NCI-H1048 (cell line): ENCODE measurements at regions not wholly inside any gene's neighbourhood (a gene's known extent, or its start where the extent isn't known, plus 50 kb on each side); places are given as distances from the start of the nearest gene placed in this dataset.
A peak's percentile ranks its signal among the peaks of the same experiment; 100 is the strongest.

Experiments
- DNase-seq: peaks from one replicate; lab custom pipeline; 2025; lab: John Stamatoyannopoulos, UW

DNA sequence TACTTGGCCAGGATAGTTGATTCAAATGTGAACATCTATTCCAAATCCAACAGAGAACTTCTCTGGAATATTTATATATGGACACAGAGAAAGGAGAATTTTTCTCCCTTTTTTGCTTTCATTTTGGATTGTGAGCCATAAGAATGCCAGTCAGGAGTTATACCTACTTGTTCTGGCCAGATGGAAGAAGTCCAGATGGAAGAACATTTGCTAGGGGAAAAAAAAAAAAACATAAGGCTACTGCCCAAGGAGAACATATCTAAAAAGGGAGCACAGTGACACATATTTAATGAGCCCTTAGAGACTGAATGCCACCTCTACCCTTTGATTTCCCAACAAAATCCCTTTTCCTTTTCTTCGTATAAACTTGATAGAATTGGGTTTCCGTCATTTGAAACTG lies 61.7 kb upstream of the PPP2R2B start:
- no peak for DNase-seq

DNA sequence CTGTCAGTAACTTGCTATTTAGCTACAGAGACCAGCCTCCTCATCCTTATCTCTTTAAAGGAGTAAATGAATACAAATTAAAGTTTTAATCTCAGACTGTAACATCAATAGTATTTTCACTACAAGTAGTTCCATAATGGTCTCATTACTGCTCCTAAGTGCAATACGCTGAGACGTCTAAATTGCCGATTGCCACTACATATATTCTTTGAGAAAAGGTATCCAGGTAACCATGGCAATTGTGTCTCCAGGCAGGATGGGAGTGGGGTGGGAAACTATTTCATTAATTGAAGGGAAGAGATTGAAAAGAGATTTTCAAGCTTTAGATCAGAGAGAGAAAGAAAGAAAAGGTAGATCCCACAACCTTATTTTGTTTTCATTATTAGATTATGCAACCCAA lies 65.5 kb upstream of the PPP2R2B start:
- DNase-seq, result no peak

DNA sequence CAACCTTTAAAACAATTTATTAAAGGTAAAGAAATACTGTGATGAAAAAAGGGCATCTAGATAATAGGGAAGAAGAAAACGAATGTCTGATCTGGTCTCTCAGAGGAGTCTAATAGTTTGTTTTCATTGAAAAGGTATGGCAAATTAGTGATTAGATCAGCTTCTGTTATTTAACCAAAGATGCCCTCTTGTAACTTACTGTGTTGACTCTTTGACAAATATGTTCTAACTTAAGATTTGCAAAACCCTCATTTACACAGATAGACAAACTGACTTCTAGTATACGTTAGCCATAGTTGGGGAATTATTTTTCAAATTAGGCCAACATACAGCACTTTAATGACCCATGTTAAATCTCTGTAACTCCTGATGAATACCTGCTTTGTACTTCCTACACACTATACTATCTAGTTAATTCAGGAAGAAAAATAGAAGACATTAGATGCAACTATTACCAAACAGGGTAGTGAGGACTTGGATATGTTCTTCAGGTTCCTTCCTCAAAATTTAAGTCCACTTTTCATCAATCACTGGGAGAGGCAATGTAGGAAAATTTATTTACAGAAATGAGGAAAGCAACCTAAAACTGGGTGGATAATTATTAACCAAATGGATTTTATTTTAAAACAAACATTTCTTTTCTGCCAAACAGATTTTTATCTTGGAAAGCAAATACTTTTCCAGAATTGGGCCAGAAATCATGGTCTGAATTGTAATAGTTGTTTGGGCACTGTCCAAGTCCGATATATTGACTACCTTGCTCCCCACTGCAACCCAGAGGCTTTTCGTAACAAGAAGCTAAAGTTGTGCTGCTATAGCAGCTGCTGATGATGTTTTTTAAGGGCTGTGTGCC lies 66.4 kb upstream of the PPP2R2B start:
- no peak for DNase-seq

DNA sequence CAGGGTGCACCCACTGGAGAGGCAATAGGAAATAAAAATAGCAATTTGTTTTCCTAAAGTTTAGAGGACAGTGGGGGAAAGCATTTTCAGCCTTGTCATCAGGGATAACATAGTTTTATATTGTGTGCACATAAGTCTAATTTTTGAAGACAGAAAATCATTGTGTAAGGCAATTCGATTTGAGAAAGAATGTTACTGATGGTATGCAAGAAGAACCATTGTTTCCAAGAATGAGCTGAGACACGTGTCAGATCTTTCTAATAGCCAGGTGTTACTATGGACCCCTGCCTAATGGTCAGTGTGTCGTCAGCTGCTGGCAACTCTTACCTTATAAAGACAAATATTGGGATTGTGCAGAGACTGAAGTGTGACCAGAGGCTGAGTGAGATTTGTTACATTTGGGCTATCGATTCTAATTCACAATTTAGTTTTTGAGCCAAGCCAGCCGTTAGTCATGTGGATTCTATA lies 67.1 kb upstream of the PPP2R2B start:
- no peak for DNase-seq

DNA sequence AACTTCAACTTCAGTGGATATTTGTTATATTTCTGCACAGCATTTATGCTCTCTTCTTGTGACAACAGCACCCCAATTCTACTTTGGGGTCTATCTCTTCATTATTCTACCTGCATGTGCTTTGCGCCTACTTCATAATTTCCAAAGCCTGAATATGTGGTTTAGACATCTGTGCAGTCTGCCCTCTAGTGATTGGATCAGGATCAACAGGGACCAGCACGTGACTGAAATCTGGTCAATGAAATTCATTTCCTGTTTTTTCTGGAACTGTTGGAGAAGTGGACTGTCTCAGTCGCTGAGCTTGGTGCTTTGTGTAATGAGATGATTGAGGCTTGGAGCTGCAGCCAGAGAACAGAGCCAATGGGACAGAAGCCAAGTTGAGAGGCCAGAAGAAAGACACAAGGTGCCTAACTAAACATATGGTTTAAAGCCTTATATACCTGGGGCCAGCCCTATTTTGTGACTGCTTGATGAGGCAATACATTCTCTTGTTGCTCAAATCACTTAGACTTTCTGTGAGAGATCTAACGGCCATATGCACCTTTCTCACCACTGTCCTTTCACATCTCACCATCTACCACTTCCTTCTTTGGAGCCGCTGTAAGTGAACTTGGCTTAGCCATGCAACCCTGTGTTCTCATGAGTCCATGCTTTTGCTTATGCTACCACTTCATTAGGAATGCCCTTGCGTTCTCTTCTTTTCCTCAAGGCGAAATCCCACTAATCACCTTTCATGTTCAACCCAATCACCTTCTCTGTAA lies 68.8 kb upstream of the PPP2R2B start:
- DNase-seq, result no peak

DNA sequence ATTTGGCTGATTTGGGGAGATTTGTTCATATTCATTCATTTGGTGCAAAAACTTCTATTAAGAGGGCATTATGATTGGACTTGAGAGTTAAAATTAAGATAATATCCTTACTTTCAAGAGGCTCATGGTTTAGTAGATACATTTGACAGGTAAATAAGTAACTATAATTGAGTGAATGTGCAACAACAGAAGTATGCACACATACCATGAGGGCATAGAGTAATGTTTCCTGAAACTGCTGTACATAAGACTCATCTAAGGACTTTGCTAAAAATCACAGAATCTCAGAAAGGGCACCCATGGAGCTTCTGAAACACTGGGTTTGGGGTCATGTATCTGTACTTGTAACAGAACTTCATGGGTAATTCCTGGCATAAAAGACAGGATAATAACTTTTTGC lies 70.1 kb upstream of the PPP2R2B start:
- DNase-seq, result no peak

DNA sequence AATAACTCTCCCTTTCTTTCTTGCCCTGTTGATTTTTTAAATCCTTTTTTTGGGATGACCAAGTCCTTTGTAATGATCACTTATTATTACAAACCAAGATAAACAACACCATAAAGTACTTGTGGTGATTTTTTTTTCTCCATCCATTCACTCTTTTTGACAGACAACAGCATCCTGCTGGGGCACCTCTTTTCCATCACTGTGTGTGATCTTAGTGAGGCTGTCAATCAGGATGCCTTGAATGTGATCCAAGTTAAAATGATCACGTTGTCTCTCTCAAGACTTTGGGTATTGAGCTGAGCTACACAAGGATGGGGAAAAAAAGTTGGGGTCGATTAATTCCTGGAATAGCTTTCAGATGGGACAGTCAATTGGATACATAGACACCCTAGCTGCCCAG lies 73.6 kb upstream of the PPP2R2B start:
- no peak for DNase-seq

DNA sequence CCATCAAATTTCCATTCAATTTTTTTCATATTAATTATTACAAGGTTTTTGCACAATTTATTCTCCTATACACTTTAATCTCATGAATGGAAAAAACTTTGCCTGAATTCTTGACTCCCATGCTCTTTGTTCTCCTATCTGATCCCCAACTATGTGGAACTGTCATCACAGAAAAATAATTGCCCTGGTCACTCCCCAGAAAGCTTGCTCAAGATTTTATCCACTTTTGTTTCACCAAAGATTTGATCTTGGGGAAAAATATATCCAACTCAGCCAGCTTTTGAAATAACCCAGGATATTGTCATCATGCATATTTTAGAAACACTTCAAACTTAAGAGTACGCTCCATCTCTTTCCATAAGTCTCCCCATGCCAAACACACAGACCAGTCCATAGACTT lies 77.7 kb upstream of the PPP2R2B start:
- no peak for DNase-seq

DNA sequence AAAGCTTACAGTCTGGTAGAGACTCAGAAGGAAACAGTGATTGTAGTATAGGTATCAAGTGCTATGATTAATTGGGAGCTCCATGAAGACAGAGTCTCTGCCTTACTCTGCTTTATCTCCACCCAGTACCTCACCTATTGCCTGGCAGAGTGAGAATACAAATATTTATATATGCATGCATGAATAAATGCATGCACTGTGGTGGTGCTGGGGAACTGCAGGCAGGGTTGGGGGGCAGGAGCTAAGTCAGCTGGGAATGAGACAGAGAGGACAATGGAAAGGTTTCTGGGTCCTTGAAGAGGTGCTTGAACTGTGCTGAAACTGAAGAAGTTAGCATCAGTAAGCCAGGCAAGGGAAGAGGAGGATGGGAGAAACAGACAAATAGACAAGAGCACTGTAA lies 80.8 kb upstream of the PPP2R2B start:
- no peak for DNase-seq

DNA sequence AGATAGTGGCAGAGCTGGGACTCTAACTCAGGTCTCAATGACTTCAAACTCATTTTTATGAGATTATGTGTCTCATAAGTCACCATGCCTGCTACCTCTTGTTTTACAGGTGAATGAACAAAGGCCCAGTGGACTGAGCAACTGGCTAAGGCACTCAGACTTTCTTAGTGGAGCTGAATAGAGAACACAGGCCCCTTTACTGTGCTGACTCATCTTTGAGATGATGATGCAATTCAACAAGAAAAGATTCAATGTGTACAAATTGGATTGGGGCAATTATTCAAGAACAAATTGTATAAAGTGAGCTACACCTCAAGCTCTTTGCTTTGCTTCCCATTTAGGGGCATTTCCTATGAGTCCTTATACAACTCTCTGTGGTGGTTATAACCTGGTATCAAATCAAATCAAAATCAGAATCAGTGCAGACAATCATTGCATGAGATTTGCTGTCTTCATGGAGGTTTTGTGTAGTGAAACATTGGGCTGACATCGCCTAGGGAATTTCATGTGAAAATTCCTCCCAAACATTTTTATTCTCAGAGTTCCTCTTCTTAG lies 84.3 kb upstream of the PPP2R2B start:
- no peak for DNase-seq

DNA sequence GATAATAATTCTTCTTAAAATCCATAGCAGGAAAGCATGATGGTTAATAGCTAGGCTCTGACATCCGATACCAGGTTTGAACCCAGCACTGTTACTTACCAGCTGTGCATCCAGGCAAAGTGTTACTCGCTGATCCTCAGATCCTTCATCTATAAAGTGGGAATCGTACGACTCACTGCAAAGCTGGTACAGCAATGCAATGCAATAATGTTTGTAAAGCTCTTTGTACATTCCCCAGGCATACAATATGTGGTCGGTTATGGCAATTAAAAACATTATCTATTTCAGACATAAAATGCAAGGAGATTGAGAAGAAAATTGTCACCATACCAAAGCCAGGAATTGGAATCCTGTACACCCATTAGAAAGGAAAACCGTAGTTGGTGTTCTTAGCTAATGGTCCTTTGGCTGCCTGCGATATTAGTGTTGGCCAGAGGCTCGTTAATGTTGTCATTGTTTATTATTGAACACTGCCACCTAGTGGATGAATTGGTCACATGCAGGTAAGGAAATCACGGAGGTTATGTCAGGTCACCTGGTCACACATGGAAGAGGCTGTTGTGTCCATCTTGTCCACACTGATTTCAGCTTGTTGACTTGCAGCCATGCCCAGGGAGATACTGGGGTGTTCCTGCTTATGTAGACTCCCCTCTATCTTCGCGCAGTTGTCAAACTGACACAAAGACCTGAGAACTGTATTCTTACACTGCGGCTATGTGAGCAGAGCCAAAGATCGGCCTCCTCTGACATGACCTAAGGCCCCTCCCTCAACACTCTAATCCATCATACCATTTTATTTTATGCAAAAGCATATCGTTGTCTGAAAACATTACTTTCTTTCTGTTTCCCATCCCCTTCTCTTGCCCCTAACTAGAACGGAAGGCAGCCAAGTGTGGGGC lies 87.5 kb upstream of the PPP2R2B start:
- DNase-seq, result peak; percentile 35

DNA sequence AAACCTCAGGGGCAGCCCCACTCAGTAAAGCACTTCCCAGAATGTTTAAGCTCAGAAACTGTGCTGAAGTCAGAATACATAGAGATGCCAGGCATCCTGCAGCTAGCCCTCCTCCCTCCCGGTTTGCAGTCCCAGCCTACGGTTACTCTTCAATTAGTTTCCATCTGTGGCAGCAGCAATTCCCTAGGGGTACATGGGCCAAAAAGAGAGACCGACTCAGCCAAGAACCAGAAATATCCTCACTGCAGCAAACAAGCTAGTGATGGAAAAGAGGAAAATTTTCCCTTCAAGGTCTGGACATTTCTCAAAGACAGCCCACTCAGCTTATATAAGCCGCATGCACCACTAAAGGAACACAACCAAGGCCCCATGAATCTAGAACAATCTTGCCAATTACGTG lies 89.1 kb upstream of the PPP2R2B start:
- DNase-seq, result no peak

DNA sequence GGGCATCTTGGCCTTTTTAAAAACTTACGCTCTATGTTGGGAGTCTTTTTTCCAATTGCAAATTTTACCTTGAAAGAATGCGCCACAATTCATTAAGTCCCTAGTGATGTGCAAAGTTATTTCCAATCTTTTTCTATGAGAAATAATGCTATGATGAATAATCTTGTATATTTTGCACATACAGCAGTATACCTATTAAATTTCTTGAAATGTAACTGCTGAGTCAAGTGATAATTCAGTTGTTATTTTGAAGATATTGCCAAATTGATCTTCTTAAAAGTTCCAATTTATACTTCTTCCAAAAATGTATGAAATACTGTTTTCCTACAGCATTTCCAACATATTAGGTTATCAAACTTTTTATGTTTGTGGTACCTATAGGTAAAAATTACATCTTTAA lies 92.8 kb upstream of the PPP2R2B start:
- DNase-seq, result no peak

DNA sequence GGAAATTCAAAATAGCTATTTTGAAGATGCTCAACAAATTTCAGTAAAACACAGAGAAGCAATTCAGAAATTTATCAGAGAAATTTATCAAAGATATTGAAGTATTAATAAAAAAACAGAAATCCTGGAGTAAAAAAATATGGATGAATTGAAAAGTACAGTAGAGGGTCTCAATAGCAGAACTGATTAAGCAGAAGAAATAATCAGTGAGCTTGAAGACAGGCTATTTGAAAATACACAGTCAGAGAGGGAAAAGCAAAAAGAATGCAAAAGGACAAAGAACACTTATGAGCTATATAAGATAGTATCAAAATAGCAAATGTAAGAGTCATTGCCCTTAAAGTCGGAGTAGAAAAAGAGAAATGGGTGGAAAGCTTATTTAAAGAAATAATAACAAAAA lies 107.9 kb upstream of the PPP2R2B start:
- no peak for DNase-seq

DNA sequence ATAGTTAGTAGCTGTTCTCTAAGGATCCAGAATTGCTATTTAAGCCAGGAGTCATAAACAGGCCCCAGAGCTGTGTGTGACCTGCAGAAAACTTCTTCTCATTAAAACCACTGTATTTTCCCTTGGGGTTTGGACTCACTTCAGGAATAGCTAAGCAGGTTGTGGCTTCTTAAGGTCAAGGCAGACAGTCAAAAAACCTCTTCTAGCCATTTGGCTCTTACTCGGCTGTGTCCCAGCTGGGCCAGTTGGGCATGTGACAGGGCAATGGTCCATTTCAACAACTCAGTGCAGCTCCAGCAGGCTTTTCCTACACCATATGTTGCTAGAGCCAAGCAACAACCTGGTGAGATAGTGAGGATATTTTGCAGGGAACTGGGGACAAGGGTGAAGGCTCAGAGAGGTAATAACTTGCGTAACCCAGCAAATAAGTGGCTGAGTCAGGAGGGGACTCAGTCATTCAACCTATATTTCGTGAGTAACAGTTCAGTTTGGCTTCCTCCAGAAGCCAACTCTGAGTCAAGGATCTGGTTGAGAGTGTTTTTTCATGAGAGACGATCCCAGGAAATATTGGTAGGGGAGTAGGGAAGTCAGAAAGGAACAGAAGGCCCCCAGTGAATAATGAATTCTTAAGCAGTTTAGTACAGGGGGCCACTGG lies 115.4 kb upstream of the PPP2R2B start:
- no peak for DNase-seq

DNA sequence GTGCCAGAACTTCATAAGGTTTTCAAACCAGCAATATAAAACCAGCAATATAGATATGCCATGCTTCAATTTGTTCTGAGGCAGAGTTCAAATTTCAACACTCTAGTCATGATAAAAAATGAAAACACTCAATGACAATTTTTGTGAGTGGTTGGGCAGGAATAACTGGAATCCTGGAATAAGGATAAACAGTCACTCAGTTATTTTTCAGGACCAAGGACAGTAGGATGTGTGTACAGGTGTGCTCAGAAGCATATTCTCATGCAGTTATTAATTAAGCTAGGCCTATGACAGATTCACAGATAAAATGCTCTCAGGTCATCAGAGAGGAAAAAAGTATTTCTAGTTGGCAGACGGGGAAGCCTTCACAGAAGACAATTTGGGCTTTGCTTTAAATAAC lies 117.3 kb upstream of the PPP2R2B start:
- no peak for DNase-seq

DNA sequence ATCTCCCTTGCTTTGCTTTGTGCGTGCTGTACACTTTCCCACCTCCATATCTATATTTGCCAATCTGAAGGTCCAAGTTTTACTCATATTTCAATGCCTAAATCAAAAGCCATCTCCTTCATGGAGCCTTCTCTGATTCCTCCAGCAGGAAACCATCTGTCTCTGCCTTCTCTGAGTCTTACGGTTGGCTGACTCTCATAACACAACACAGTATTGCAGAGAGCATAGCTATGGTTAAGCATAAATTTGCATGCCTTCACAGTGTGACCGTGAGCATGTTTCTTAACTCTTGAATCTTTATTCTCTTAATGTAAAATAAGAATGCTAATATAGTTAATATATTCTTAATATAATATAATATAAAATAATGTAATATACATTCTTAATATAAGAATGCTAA lies 136.8 kb upstream of the PPP2R2B start:
- no peak for DNase-seq

DNA sequence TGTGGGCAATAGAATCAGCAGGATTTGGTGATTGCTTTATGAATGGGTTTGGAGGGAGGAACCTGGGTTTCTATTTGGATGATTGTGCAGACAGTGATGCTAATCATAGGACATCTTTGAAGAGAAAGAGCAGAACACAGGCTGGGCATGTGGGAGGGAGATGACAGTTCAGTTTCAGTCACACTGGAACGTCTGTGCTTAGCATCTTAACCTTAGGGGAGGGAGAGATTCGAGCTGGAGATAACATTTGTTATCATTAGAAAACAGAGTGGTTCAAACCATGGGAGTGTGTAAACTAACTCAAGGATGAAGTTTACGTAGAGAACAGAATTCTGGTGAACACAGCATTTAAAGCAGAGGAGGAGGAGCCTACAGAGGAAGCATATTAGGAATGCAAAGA lies 138.6 kb upstream of the PPP2R2B start:
- no peak for DNase-seq

DNA sequence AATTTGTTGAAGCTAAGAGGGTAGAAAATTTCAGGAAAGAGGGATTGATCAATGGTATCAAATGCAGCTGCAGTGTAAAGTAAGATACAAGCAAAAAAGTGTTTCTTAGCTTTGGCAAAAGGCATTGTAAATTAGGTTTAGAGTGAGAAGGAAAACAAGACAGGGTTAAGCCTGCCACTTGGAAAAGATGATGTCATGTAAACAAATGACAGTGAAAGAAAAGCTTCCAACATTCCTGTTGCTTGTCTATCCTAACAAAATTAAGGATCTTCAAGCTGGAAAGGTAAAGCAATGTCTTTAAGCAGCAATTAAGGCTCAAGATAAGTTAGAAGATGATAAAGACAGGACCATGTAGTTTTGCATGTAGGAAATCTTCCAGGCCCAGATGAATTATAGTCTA lies 139.1 kb upstream of the PPP2R2B start:
- no peak for DNase-seq

DNA sequence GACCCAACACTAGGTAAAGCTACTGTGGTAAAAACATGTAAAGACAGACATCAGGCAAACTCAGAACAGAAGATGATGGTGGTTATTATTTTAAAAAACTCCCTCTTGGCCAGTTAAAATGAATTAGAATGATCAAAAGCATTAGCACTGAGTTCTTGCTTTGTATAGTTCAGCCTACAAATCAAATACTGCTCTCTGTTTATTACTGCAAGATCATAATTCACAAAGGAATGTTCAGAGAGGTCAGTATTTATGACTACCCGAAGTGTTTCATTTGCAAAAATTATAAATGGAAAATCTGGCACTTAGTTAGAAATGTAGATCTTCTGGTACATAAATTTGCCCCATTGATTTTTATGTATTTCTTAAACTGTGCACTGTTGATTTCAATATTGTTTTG lies 140.3 kb upstream of the PPP2R2B start:
- no peak for DNase-seq

DNA sequence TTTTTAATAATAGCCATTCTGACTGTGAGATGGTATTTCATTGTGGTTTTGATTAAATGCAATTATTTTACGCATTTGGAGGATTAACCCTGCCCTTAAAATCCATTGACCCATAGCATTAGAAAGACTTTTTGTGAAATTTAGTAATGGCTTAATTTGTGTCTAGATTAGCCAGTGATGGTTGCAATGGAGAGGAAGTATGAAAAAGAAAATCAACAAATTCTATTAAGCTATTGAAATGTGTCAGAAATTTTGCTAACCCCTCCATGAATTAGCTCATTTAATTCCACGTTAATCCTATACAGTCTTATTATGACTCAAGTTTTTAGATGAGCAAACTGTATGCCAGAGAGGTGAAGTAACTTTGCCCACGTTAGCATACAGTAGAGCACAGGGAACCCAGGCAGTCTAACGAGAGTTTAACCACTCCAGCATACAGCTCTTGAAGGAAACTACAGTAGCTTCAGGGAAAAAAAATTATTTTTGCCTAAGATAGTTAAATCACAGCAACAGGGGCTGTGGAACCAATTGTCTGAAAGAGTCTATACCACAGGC lies 158.2 kb upstream of the PPP2R2B start:
- no peak for DNase-seq
